ENCODE measurements at regions not wholly inside any gene's neighbourhood (a gene's known extent, or its start where the extent isn't known, plus 50 kb on each side); places are given as distances from the start of the nearest gene placed in this dataset.

- TF ChIP-seq, protein P1, sequence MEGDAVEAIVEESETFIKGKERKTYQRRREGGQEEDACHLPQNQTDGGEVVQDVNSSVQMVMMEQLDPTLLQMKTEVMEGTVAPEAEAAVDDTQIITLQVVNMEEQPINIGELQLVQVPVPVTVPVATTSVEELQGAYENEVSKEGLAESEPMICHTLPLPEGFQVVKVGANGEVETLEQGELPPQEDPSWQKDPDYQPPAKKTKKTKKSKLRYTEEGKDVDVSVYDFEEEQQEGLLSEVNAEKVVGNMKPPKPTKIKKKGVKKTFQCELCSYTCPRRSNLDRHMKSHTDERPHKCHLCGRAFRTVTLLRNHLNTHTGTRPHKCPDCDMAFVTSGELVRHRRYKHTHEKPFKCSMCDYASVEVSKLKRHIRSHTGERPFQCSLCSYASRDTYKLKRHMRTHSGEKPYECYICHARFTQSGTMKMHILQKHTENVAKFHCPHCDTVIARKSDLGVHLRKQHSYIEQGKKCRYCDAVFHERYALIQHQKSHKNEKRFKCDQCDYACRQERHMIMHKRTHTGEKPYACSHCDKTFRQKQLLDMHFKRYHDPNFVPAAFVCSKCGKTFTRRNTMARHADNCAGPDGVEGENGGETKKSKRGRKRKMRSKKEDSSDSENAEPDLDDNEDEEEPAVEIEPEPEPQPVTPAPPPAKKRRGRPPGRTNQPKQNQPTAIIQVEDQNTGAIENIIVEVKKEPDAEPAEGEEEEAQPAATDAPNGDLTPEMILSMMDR (IDR thresholded peaks at IDR 0.05; ENCODE audit: borderline replicate concordance, insufficient read depth, low read depth, low read length) = no peak
Measured at GRCh38 chr10:31630861-31631567, 297.6 kb downstream of the ARHGAP12 start.

GRCh38 chr10:31625566-31625965 lies 303.1 kb downstream of the ARHGAP12 start:
- TF ChIP-seq, protein P1 (IDR thresholded peaks at IDR 0.05; ENCODE audit: borderline replicate concordance, insufficient read depth, low read depth, low read length) = no peak

More at GRCh38 chr10:31630861-31631567, 297.6 kb downstream of the ARHGAP12 start:
- H3K4me3 ChIP-seq (ENCODE audit: low read depth, low read length) = no peak overlapping the region

GRCh38 chr10:31624611-31625010 lies 304.0 kb downstream of the ARHGAP12 start:
- TF ChIP-seq, protein P1 (IDR thresholded peaks at IDR 0.05; ENCODE audit: borderline replicate concordance, insufficient read depth, low read depth, low read length) = no peak
- H3K4me3 ChIP-seq (ENCODE audit: low read depth, low read length) = no peak overlapping the region

More at GRCh38 chr10:31625566-31625965, 303.1 kb downstream of the ARHGAP12 start:
- H3K4me3 ChIP-seq (ENCODE audit: low read depth, low read length) = no peak overlapping the region

- TF ChIP-seq, protein P1 (IDR thresholded peaks at IDR 0.05; ENCODE audit: borderline replicate concordance, insufficient read depth, low read depth, low read length) = no peak
- H3K4me3 ChIP-seq (ENCODE audit: low read depth, low read length) = no peak overlapping the region
Measured at GRCh38 chr10:31623947-31624346, 304.7 kb downstream of the ARHGAP12 start.

DNA sequence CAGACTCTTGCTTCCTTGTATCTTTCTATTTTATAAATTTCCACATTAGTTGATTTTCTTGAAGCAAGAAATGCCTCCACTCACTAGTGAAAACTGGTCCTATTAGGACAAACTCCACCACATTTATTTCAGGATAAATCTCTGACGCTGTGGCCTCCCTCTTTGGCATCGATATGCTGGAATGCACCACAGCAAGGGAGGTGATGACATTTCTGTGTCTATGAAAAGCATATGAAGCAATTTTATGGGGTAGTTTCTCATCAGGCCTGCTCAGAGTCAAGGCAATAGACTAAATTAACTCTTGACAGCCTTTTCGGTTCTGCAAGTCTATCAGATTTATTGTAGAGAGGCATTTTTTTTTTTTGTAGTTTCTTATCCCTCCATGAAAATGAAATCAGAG lies 304.4 kb downstream of the ZEB1 start:
- H3K4me3 ChIP-seq (ENCODE audit: low read depth, low read length) = no peak overlapping the region
- TF ChIP-seq, protein P1 (IDR thresholded peaks at IDR 0.05; ENCODE audit: borderline replicate concordance, insufficient read depth, low read depth, low read length) = no peak

- no peak overlapping the region for H3K4me3 ChIP-seq (ENCODE audit: low read depth, low read length)
- TF ChIP-seq, protein P1 (IDR thresholded peaks at IDR 0.05; ENCODE audit: borderline replicate concordance, insufficient read depth, low read depth, low read length) = no peak
Measured at GRCh38 chr10:31622978-31623377, 304.0 kb downstream of the ZEB1 start.

DNA sequence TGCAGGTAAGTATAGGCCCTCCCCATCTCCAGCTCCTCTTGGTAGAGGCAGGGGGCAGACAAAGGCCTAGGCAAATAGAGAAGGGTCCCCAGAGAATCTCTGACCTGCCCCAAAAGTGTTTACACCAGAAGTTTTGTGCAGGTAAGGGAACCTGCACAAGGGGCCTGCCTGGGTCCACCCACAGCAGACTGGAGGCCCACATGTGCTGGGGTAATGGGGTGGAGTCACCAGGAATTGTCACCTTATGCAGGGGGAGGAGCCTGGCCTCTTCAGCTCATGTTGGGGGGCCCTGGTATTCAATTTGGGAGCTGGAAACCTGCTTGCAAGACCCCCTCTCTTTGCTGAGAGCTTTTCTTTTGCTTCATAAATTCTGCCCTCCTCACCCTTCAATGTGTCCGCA lies 302.7 kb downstream of the ZEB1 start:
- H3K4me3 ChIP-seq (ENCODE audit: low read depth, low read length) = no peak overlapping the region
- TF ChIP-seq, protein P1 (IDR thresholded peaks at IDR 0.05; ENCODE audit: borderline replicate concordance, insufficient read depth, low read depth, low read length) = no peak

Measured in GM12875 (cell line).